ENCODE measurements at regions not wholly inside any gene's neighbourhood (a gene's known extent, or its start where the extent isn't known, plus 50 kb on each side); places are given as distances from the start of the nearest gene placed in this dataset.

- DNase-seq (ENCODE audit: low read depth in 2 of 3, low spot score in 2 of 3), result no peak
Observed at GRCh38 chr1:232386294-232386693, 243.6 kb downstream of the SIPA1L2 start.

GRCh38 chr1:232385221-232385620, 244.7 kb downstream of the SIPA1L2 start:
- DNase-seq (ENCODE audit: low read depth in 2 of 3, low spot score in 2 of 3), result no peak

DNA sequence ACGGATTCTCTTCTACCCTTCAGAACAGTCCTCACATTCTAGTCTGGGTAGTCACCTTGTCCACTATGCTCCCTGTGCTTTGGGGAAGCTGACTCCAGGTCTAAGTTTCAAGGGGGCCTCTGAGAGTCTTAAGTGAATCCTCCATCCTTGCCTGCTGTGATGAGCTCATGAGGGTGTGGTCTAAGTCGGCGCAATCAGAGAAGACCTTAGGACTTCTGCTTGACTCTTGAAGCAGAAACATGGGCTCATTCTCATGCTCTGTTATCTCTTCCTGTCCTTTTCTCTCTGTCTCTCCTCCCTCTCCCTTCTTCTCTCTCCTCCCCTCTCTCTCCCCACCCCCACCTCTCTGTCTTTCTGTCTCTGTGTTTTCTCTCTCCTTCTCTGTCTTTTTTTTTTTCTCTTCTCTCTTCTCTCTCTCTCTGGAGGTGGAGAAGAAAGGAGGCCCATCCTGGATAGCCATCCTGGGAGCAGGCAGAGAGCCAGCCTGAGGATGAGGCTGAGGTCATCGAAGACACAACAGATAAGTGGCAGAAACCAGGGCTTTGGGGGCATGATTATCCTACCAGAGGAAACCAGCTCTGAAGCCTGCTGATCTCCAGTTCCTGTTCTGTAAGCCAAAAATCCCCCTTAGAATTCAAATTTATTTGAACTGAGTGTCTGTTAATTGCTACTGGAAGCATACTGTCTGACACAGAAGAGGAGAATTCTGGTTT, 245.6 kb downstream of the SIPA1L2 start:
- DNase-seq (ENCODE audit: low read depth in 2 of 3, low spot score in 2 of 3), result no peak

DNA sequence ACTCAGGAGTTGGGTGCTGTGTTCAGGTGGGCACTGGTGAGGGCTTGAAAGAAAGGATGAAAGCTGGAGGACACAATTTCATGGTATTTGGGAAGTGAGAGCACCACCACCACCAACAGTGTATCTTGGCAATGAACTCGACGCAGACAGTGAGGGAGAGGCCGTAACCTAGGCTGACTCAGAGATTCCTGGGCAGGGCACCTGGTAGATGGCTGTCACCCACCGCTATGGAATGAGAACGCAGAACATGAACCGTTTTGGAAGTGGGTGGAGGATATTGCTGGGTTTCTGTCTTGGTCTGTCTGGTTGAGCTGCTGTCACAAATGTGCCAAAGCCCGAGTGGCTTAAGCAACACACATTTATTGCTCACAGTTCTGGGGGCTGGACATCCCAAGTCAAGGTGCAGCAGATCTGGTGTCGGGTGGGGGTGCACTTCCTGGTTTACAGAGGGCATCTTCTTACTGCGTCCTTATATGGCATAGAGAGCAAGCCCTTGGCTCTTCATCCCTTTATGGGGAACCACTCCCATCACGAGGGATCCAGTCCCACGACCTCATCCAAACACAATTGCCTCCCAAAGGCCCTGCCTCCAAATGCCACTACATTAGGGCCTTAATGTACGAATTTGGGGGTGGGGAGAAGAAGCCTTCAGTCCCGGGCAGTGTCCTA, 246.3 kb downstream of the SIPA1L2 start:
- no peak for DNase-seq (ENCODE audit: low read depth in 2 of 3, low spot score in 2 of 3)

DNA sequence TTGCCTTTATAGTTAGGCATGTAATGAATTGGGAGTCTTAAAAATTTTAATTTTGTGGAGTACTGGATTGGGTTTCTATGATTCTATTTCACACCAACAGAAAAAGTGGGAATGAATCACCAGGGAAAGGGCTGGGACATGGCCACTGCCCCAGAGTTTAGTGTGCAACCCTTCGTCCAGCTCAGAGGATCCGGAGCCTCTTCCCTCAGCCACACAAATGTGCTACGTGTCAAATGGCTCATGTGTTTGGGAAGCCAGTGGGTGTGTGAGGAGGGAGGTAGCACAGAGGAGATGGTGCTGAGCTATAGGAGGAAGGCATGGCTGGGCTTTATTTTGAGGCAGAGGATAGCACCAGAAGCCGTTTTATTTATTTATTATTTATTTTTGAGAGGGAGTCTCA, 247.3 kb downstream of the SIPA1L2 start:
- no peak for DNase-seq (ENCODE audit: low read depth in 2 of 3, low spot score in 2 of 3)

DNA sequence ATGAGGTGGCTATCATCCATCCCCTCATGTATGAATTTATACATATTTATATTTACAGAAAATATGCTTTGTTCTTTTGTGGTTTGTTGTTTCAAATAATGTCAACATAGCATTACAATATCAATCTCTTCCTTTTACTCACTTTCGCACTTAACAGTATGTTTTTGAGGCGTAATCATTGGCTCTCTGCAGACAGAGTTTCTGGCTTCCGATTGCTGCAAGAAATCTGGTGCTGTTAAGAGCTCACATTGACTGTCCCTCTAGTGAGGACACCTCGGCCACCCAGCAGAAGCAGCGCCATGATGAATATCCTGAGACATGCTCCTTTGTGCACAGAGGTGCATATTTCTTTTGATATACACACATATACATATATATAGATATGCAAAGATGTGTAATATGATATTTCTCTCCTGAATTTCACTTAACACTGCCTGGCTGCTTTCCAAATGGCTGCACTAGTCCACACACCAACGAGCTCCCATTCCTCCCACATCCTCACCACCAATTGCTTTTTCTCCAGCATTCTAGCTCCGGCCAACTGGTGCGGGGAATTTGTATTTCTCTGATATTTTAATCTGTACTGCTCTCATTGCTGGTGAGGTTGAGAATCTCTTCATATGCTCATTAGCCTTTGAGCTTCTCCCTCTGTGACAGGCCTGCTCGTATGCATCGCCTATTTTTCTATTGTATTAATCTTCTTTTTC, 248.4 kb downstream of the SIPA1L2 start:
- no peak for DNase-seq (ENCODE audit: low read depth in 2 of 3, low spot score in 2 of 3)

DNA sequence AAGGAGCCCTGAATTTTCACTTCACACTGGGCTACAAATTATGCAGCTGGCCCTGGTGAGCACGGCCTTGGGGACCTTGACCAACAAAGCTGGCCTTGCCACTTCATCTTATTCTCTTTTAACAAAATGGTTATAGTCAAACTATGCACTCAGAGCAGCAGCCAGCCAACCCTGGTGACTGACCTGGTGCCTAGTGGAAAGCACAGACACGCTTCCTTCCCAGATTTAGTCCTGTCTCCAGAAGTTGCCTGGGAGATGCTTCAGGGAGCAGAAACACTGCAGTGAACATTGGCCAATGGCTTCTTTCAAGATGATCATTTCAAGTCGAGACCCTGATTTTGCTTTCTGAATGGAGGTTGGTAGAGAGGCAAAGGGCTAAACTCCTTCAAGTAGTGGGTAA, 249.3 kb downstream of the SIPA1L2 start:
- no peak for DNase-seq (ENCODE audit: low read depth in 2 of 3, low spot score in 2 of 3)

DNA sequence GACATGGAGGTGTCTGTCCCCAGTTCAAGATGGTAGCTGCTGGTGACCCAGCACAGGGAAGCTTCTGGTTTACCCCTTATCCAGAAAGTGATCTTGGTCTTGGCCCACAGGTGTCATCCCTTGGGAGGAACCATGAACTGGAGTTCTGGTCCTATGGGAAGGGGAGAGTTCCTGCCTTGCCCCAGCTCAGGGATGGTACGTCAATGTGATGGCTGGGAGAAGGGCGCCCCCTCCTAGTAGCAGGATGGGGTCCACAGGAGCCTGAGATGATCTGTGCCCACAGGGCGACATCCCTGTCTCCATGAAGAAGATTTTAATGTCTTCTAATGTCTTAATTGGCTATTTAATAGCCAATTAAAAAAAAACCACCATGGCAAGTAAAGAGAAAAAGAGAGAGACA, 249.8 kb downstream of the SIPA1L2 start:
- no peak for DNase-seq (ENCODE audit: low read depth in 2 of 3, low spot score in 2 of 3)

DNA sequence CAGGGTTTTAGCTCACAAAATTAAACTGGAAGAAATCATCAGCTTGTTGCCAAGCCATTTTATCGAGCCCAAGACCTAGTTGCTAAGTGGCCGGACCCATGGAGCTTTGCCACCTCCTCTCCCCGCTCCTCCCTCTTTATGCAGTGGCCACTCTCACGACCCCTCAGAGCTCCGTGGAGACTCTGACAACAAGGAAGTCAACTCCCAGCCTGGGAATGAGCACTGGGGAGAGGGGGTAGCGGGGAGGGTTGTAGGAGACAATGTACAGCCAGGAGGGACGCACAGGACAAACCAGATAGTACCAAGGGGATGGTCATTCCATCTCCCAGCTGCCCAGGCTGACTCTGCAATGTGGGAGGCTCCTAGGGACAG, 250.9 kb downstream of the SIPA1L2 start:
- DNase-seq (ENCODE audit: low read depth in 2 of 3, low spot score in 2 of 3), result no peak

DNA sequence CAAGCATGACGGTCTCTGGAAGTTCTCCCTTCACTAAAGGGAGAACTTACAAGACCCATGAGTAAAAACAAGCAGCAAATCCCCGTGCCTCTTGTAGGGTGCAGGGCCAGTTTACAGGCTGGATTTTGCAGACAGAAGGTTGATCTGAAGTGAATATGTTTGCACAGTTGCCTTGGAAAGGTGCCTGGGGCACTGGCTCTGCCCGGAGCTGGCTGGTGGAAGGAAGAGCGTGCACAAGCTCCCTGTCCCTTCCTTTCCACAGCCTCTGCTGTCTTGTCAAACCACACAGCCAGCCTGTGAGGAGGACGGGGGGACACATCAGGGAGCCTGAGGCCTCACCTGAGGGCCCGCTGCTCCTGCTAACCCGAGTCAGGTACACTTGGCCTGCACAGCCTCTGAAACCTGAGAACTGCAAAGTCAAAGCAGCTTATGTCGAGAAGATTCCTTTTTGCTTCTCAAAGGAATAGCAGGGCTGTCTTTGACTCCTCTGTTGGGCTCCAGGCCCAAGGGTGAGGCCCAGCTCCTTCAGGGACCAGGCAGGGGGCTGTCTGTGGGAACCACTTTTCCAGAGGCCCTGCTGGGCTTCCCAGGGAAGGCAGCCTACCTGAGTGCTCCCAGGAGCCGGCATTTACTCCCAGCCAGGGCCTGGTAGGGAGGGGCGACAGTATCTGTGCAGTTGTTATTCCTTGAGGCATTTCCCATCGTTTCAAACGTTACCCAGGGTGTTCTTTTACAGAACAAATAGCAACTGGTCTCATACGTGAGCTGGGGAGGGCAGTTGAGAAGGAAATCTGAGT, 251.5 kb downstream of the SIPA1L2 start:
- DNase-seq (ENCODE audit: low read depth in 2 of 3, low spot score in 2 of 3), result no peak

DNA sequence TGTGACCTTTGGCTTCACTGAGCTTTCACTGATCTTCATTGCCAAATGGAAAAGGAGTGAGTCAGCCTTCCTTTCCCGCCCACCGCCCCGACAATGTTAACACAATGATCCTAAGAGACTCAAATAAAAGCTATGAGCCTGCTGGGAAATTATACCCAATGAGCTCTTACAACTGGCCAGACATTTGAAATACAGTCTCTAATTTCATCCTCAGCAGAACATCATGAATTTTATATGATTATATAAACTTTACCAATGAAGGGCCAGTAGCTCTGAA, 252.5 kb downstream of the SIPA1L2 start:
- no peak for DNase-seq (ENCODE audit: low read depth in 2 of 3, low spot score in 2 of 3)

GRCh38 chr1:232376632-232377493, 253.1 kb downstream of the SIPA1L2 start:
- no peak for DNase-seq (ENCODE audit: low read depth in 2 of 3, low spot score in 2 of 3)

GRCh38 chr1:232372841-232373440, 257.0 kb downstream of the SIPA1L2 start:
- DNase-seq (ENCODE audit: low read depth in 2 of 3, low spot score in 2 of 3), result no peak

DNA sequence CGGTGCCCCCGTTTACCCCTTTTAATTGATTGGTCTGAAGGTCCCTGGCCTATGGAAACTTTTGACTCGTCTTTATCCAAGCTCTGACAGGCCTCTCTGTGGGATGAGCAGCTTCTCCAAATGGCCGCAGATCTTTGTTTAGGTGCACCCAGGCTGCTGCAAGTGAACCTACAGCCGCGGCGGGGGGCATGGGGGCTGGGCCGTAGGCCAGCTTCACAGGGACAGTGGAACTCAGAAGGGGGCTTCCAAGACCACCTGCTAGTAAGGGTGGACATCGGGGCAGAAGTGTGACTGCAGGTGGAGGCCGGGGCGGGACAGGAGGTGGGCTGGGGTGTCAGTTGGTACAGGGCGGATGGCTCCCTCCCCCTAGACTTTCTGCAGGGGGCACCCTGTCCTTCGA, 257.5 kb downstream of the SIPA1L2 start:
- DNase-seq (ENCODE audit: low read depth in 2 of 3, low spot score in 2 of 3), result no peak

GRCh38 chr1:232369451-232370296, 260.3 kb downstream of the SIPA1L2 start:
- DNase-seq (ENCODE audit: low read depth in 2 of 3, low spot score in 2 of 3), result no peak

- no peak for DNase-seq (ENCODE audit: low read depth in 2 of 3, low spot score in 2 of 3)
Observed at GRCh38 chr1:232368821-232369321, 261.1 kb downstream of the SIPA1L2 start.

GRCh38 chr1:232367293-232367692, 262.6 kb downstream of the SIPA1L2 start:
- no peak for DNase-seq (ENCODE audit: low read depth in 2 of 3, low spot score in 2 of 3)

DNA sequence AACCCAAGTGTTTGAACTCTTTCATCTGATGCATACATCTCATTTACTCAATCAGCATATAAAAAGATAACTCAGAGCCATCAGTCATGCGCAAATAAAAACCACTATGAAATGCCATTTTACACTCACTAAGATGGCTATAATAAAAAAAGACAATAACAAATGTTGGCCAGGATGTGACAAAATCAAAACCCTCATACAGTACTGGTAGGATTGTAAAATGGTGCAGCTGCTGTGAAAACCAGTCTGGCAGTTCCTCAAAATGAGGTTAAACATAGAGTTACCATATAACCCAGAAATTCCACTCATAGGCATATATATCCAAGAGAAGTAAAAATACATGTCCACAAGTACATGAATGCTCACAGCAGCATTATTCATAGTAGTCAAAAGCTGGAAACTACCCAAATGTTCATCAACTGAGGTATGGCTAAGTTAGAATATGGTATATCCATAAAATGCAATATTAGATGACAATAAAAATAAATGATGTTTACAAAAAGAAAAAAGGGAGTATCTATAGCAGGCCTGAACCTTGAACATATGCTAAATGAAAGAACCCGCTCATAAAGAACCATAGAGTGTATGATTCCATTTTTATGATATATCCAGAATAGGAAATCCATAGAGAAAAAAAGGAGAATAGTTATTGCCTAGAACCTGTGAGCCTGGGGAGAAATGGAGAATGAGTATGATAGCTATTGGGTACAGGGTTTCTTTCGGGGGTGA, 265.1 kb downstream of the SIPA1L2 start:
- no peak for DNase-seq (ENCODE audit: low read depth in 2 of 3, low spot score in 2 of 3)

- DNase-seq (ENCODE audit: low read depth in 2 of 3, low spot score in 2 of 3), result no peak
Observed at GRCh38 chr1:232363008-232363407, 266.9 kb downstream of the SIPA1L2 start.

All from activated CD8-positive, alpha-beta memory T cell treated with anti-CD3 and anti-CD28 coated beads for 48 hours (primary cell).